Astrocyte of the spinal cord (primary cell): ENCODE measurements at regions not wholly inside any gene's neighbourhood (a gene's known extent, or its start where the extent isn't known, plus 50 kb on each side); places are given as distances from the start of the nearest gene placed in this dataset.

Experiments used
- DNase-seq: peaks from one replicate; pipeline ENCODE4 v3.0.0; 2011; ENCODE audit warnings: low read depth, low spot score
- H3K4me3 ChIP-seq: 2 replicates; pipeline ENCODE4 v1.5.1; 2011; ENCODE audit warnings: low read depth, mild to moderate bottlenecking, low read length, moderate library complexity
- in situ Hi-C: cut with HindIII; loops from 2 replicates; pipeline ENCODE4 v1.10.0; 2017; ENCODE audit warnings: low sequenced_read_pairs
- TF ChIP-seq, protein P1 (sequence below): IDR thresholded peaks from 2 replicates; pipeline ENCODE4 v1.5.1; 2012; ENCODE audit warnings: low read depth, mild to moderate bottlenecking, low read length, inconsistent platforms

DNA sequence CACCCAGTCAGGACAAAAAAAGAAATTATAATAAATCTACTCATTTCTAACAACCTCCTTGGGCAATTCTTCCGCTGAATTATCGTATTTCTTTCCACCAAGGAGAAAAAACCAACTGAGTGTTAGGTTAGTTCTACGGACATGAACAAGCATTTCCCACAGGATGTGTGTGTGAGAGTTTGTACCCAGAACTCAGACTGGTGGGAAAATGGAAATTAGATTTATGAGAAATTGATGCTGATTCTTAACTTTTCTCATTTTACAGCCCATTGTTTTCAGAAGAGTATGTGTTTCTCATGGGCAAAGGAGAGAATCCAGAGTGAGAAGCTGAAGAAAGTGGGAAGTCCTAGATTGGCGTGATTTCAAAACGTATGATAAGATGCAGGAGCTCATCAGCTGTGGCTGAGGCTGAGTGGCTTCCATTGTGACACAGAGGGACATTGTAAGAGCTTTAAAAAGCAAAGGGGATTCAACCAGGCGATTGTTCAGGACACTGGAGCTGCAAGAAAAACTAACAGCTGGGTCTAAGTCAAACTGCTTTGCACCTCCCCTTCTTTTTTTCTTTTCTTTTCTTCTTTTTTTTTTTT, 184.7 kb upstream of the ARGLU1 start:
- no peak overlapping the region for H3K4me3 ChIP-seq
- TF ChIP-seq, protein P1, sequence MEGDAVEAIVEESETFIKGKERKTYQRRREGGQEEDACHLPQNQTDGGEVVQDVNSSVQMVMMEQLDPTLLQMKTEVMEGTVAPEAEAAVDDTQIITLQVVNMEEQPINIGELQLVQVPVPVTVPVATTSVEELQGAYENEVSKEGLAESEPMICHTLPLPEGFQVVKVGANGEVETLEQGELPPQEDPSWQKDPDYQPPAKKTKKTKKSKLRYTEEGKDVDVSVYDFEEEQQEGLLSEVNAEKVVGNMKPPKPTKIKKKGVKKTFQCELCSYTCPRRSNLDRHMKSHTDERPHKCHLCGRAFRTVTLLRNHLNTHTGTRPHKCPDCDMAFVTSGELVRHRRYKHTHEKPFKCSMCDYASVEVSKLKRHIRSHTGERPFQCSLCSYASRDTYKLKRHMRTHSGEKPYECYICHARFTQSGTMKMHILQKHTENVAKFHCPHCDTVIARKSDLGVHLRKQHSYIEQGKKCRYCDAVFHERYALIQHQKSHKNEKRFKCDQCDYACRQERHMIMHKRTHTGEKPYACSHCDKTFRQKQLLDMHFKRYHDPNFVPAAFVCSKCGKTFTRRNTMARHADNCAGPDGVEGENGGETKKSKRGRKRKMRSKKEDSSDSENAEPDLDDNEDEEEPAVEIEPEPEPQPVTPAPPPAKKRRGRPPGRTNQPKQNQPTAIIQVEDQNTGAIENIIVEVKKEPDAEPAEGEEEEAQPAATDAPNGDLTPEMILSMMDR, result no peak
- in situ Hi-C loops, result no loop called here
- no peak for DNase-seq

DNA sequence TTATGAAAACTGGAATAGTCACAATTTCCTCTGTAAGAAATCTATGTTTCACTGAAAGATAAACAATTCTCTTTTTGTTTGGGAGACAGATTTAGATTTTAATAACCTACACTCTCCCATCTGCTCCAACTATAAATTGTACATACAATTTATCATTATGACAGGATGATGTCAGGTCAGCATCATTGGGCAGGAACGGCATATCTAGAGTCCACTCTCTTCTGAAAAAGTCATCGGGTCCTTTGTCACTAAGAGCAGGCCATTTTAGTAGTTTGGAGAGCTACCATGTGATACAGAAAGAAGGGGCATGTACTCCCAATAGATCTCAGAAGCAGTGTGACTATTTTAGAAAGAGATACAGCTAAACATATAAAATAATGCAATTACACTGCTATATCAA, 180.8 kb upstream of the ARGLU1 start:
- TF ChIP-seq, protein P1, result no peak
- no peak for DNase-seq
- in situ Hi-C loops, result no loop called here
- H3K4me3 ChIP-seq, result no peak overlapping the region

- DNase-seq, result no peak
- no peak overlapping the region for H3K4me3 ChIP-seq
- TF ChIP-seq, protein P1, result no peak
- in situ Hi-C loops, result no loop called here
Measured at GRCh38 chr13:106744516-106744915, 176.6 kb upstream of the ARGLU1 start.

DNA sequence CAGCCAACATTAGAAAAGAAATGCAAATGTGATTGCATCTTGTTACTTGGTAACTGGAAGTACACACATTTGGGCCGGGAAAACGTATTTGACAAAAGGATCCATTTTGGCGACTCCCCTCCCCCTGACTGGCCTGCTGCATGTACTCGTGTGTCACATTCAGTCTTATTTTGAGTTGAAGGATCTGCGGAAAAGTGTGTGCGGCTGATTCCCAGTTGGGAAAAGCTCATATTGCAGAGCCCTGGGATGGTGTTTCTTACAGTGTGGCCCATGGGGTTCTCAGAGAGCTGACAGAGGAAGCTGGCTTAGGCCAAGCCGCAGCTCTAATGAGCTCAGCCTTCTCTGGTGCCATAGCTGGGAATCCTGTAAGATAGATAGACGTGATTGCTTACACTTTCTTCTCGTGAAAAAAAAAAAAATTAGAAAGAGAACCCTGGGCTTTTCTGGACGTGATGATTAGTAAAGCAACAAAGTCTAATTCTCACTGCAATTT, 170.3 kb upstream of the ARGLU1 start:
- TF ChIP-seq, protein P1, result no peak
- no peak for DNase-seq
- no peak overlapping the region for H3K4me3 ChIP-seq
- in situ Hi-C loops, result no loop called here

DNA sequence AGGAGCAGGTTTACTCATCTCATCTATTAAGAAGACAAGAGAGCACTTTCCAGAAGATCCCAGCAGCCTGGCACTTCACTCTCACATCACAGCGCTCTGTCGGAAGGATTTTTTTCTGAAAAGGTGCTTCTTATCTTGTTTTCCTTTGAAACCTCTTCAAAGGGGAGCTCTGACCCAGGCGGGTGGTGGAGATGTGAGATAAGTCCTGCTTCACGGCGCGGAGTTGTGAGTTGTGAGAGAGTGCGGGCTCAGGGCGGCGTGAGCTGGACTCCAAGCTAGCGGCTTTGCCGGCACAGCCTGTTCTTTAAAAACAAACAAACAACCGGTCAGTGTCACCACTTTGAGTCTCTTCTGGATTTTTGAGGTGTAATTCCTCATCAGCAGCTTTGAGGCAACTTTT, 169.0 kb upstream of the ARGLU1 start:
- in situ Hi-C loops, result no loop called here
- DNase-seq, result no peak
- TF ChIP-seq, protein P1, result no peak
- no peak overlapping the region for H3K4me3 ChIP-seq

DNA sequence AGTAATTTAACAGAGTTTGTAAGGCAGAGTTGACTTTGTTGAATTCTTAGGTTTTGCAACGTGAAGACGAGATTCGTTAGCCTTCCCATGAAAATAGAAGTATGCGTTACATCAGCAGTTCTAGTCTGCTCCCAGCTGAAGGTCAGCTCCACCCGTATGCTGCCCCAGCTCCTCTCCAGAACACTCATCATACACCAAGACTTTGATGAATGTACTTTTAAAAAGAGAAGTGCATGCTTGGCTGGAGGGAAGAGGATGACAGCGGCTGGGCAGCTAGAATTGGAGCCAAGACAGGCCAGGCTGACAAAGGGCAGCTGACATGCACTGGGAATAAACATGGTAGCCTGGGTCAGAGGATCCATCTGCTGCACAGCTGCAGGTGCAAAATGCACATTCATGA, 166.3 kb upstream of the ARGLU1 start:
- no peak overlapping the region for H3K4me3 ChIP-seq
- TF ChIP-seq, protein P1, result no peak
- no peak for DNase-seq
- in situ Hi-C loops, result no loop called here
